ENCODE measurements at regions not wholly inside any gene's neighbourhood (a gene's known extent, or its start where the extent isn't known, plus 50 kb on each side); places are given as distances from the start of the nearest gene placed in this dataset.

GRCh38 chr3:104546301-104546700, 820.4 kb upstream of the ALCAM start:
- no peak for DNase-seq (ENCODE audit: extremely low spot score in 2 of 2)
- no peak for TF ChIP-seq POLR2AphosphoS5 (IDR thresholded peaks at IDR 0.05; ENCODE audit: insufficient read depth in 1 of 2, low read depth in 1 of 2)
- TF ChIP-seq, protein P1, sequence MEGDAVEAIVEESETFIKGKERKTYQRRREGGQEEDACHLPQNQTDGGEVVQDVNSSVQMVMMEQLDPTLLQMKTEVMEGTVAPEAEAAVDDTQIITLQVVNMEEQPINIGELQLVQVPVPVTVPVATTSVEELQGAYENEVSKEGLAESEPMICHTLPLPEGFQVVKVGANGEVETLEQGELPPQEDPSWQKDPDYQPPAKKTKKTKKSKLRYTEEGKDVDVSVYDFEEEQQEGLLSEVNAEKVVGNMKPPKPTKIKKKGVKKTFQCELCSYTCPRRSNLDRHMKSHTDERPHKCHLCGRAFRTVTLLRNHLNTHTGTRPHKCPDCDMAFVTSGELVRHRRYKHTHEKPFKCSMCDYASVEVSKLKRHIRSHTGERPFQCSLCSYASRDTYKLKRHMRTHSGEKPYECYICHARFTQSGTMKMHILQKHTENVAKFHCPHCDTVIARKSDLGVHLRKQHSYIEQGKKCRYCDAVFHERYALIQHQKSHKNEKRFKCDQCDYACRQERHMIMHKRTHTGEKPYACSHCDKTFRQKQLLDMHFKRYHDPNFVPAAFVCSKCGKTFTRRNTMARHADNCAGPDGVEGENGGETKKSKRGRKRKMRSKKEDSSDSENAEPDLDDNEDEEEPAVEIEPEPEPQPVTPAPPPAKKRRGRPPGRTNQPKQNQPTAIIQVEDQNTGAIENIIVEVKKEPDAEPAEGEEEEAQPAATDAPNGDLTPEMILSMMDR (IDR thresholded peaks at IDR 0.05), result no peak
- TF ChIP-seq POLR2A (IDR thresholded peaks at IDR 0.05), result no peak
- no peak overlapping the region for H3K4me3 ChIP-seq
- H3K27ac ChIP-seq, result no peak overlapping the region
- no peaks in the 10 kb centered on the region for H3K27me3 ChIP-seq
- no peaks in the 10 kb centered on the region for H3K9me3 ChIP-seq
- no peaks in the 10 kb centered on the region for H3K4me1 ChIP-seq
- intact Hi-C loops (cut with DNase I), result no loop called here
- no peaks in the 10 kb centered on the region for H3K36me3 ChIP-seq

DNA sequence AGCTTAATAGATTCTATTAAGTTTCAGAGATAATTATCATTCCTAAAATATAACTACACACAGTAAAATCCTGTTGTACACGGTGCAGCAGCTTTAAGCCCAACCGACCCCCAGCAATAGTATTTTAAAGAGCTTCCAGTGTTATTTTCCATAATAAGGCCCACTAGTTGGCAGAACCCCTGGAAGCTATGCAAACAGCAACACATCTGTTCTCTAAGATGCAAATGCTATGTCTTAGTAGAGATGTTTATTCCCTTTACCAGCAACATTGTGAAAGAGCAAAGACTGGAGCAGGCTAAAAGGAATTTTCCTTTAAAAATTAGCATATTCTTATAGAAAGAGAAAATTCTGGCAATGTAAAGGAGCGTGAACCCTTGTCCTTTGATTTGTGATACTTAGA, 819.7 kb upstream of the ALCAM start:
- DNase-seq (ENCODE audit: extremely low spot score in 2 of 2), result no peak
- TF ChIP-seq POLR2AphosphoS5 (IDR thresholded peaks at IDR 0.05; ENCODE audit: insufficient read depth in 1 of 2, low read depth in 1 of 2) (no peak), POLR2A (IDR thresholded peaks at IDR 0.05) (no peak)
- TF ChIP-seq, protein P1 (IDR thresholded peaks at IDR 0.05), result no peak
- intact Hi-C loops (cut with DNase I), result no loop called here

GRCh38 chr3:104548401-104548800, 818.3 kb upstream of the ALCAM start:
- Histone ChIP-seq H3K4me1 (no peaks in the 10 kb centered on the region), H3K27me3 (no peaks in the 10 kb centered on the region), H3K9me3 (no peaks in the 10 kb centered on the region), H3K27ac (no peak overlapping the region), H3K4me3 (no peak overlapping the region), H3K36me3 (no peaks in the 10 kb centered on the region)
- intact Hi-C loops (cut with DNase I), result no loop called here
- TF ChIP-seq POLR2A (IDR thresholded peaks at IDR 0.05) (no peak), POLR2AphosphoS5 (IDR thresholded peaks at IDR 0.05; ENCODE audit: insufficient read depth in 1 of 2, low read depth in 1 of 2) (no peak)
- TF ChIP-seq, protein P1 (IDR thresholded peaks at IDR 0.05), result no peak
- DNase-seq (ENCODE audit: extremely low spot score in 2 of 2), result no peak

More for the DNA sequence above, 819.7 kb upstream of the ALCAM start:
- no peak overlapping the region for H3K27ac ChIP-seq
- no peaks in the 10 kb centered on the region for H3K4me1 ChIP-seq
- H3K36me3 ChIP-seq, result no peaks in the 10 kb centered on the region
- no peaks in the 10 kb centered on the region for H3K9me3 ChIP-seq
- no peak overlapping the region for H3K4me3 ChIP-seq
- H3K27me3 ChIP-seq, result no peaks in the 10 kb centered on the region

DNA sequence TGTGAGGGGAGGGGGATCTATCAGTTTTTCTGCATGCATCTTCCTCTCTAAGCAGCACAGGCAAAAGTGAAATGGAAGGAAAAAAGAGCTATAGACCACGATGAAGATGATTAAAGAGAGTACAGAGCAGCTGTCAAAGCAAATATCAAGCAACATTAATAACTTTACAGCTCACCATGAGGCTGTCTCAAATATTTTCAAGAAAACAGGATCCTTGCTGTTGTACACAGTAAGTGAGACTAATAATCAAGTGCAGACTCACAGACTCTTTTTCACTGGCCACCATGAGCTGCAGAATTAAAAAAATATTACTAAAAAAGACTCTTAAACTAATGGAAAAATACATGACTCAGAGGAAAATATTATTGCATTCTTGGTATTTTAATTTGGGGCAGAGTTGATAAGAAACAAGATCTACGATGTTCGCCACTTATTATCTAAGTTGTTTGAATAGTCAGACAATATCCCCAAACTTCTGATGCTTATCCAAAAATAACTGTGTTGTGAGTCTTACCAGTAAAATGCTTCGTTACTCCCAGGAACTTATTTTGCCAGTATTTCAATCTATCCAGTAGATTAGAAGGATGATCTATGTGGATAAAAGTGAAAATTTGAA, 817.5 kb upstream of the ALCAM start:
- H3K27ac ChIP-seq, result no peak overlapping the region
- intact Hi-C loops (cut with DNase I), result no loop called here

DNA sequence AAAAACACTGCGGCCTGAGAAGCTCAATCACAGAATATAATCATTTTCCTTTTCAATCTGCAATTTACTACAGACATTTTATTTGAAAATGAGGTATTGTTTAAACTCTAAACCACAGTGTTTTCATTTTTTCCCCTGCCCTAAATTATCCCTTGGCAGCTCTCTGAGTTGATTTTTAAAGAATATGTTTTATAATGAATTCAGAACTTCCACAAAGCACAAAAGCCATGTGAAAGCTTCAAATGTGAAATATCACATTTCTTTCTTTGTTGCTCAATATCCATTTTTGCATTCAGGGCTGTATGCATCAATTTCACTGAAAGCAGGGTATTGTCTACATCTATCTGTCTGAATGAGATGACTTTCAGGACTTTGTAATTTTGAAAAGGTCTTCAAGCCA, 813.6 kb upstream of the ALCAM start:
- DNase-seq (ENCODE audit: extremely low spot score in 2 of 2), result no peak
- H3K36me3 ChIP-seq, result no peaks in the 10 kb centered on the region
- TF ChIP-seq POLR2A (IDR thresholded peaks at IDR 0.05), result no peak
- no peak for TF ChIP-seq POLR2AphosphoS5 (IDR thresholded peaks at IDR 0.05; ENCODE audit: insufficient read depth in 1 of 2, low read depth in 1 of 2)
- TF ChIP-seq, protein P1 (IDR thresholded peaks at IDR 0.05), result no peak
- H3K27ac ChIP-seq, result no peak overlapping the region
- no peaks in the 10 kb centered on the region for H3K27me3 ChIP-seq
- H3K4me1 ChIP-seq, result no peaks in the 10 kb centered on the region
- H3K9me3 ChIP-seq, result no peaks in the 10 kb centered on the region
- intact Hi-C loops (cut with DNase I), result no loop called here
- no peak overlapping the region for H3K4me3 ChIP-seq

More for the DNA sequence above, 817.5 kb upstream of the ALCAM start:
- Histone ChIP-seq H3K27me3 (no peaks in the 10 kb centered on the region), H3K9me3 (no peaks in the 10 kb centered on the region), H3K4me3 (no peak overlapping the region), H3K4me1 (no peaks in the 10 kb centered on the region), H3K36me3 (no peaks in the 10 kb centered on the region)
- no peak for DNase-seq (ENCODE audit: extremely low spot score in 2 of 2)
- TF ChIP-seq, protein P1 (IDR thresholded peaks at IDR 0.05), result no peak
- TF ChIP-seq POLR2AphosphoS5 (IDR thresholded peaks at IDR 0.05; ENCODE audit: insufficient read depth in 1 of 2, low read depth in 1 of 2) (no peak), POLR2A (IDR thresholded peaks at IDR 0.05) (no peak)
